ENCODE measurements at regions not wholly inside any gene's neighbourhood (a gene's known extent, or its start where the extent isn't known, plus 50 kb on each side); places are given as distances from the start of the nearest gene placed in this dataset.

GRCh38 chr12:113678223-113679119 is 206.8 kb upstream of the LHX5 start:
- no peak overlapping the region for H2AFZ ChIP-seq (ENCODE audit: low read depth, low read length, severe bottlenecking)
- no peaks in the 10 kb centered on the region for H3K79me2 ChIP-seq (ENCODE audit: insufficient read depth, low read length)
- no peak overlapping the region for H3K9ac ChIP-seq (ENCODE audit: low read length)
- H3K4me2 ChIP-seq (ENCODE audit: low read depth, low read length, poor library complexity, severe bottlenecking), result no peak overlapping the region
- H3K27me3 ChIP-seq (ENCODE audit: low read length), result no peaks in the 10 kb centered on the region; the same call in 1 of the 2 replicates
- TF ChIP-seq, protein P1, sequence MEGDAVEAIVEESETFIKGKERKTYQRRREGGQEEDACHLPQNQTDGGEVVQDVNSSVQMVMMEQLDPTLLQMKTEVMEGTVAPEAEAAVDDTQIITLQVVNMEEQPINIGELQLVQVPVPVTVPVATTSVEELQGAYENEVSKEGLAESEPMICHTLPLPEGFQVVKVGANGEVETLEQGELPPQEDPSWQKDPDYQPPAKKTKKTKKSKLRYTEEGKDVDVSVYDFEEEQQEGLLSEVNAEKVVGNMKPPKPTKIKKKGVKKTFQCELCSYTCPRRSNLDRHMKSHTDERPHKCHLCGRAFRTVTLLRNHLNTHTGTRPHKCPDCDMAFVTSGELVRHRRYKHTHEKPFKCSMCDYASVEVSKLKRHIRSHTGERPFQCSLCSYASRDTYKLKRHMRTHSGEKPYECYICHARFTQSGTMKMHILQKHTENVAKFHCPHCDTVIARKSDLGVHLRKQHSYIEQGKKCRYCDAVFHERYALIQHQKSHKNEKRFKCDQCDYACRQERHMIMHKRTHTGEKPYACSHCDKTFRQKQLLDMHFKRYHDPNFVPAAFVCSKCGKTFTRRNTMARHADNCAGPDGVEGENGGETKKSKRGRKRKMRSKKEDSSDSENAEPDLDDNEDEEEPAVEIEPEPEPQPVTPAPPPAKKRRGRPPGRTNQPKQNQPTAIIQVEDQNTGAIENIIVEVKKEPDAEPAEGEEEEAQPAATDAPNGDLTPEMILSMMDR (IDR thresholded peaks at IDR 0.05; ENCODE audit: insufficient read depth, low read length, poor library complexity, severe bottlenecking), result no peak
- no peak for TF ChIP-seq EZH2phosphoT487 (conservative IDR thresholded peaks at IDR 0.05; ENCODE audit: low read length)
- no peak overlapping the region for H3K4me3 ChIP-seq (ENCODE audit: insufficient read depth, low read length, poor library complexity, severe bottlenecking)
- no peaks in the 10 kb centered on the region for H3F3A ChIP-seq (ENCODE audit: insufficient read depth)
- no peaks in the 10 kb centered on the region for H3K9me3 ChIP-seq (ENCODE audit: insufficient read depth, low read length)
- H3K9me2 ChIP-seq (replicated peaks; ENCODE audit: insufficient read depth, low read length), result no peaks in the 10 kb centered on the region
- H3K27ac ChIP-seq (ENCODE audit: low read depth, low read length), result no peak overlapping the region
- no peaks in the 10 kb centered on the region for H4K20me1 ChIP-seq (ENCODE audit: low read depth, low read length)
- H3K36me3 ChIP-seq (ENCODE audit: low read length), result no peaks in the 10 kb centered on the region

GRCh38 chr12:113676547-113676946 is 204.9 kb upstream of the LHX5 start:
- Histone ChIP-seq H3K9me2 (replicated peaks; ENCODE audit: insufficient read depth, low read length) (no peaks in the 10 kb centered on the region), H3K4me2 (ENCODE audit: low read depth, low read length, poor library complexity, severe bottlenecking) (no peak overlapping the region), H3K9me3 (ENCODE audit: insufficient read depth, low read length) (no peaks in the 10 kb centered on the region), H4K20me1 (ENCODE audit: low read depth, low read length) (no peaks in the 10 kb centered on the region), H3K4me3 (ENCODE audit: insufficient read depth, low read length, poor library complexity, severe bottlenecking) (no peak overlapping the region), H3K27ac (ENCODE audit: low read depth, low read length) (no peak overlapping the region), H3K9ac (ENCODE audit: low read length) (no peak overlapping the region), H3F3A (ENCODE audit: insufficient read depth) (no peaks in the 10 kb centered on the region), H3K36me3 (ENCODE audit: low read length) (no peaks in the 10 kb centered on the region), H2AFZ (ENCODE audit: low read depth, low read length, severe bottlenecking) (no peak overlapping the region), H3K79me2 (ENCODE audit: insufficient read depth, low read length) (no peaks in the 10 kb centered on the region), H3K27me3 (ENCODE audit: low read length) (no peaks in the 10 kb centered on the region; the same call in 1 of the 2 replicates)
- no peak for TF ChIP-seq EZH2phosphoT487 (conservative IDR thresholded peaks at IDR 0.05; ENCODE audit: low read length)
- TF ChIP-seq, protein P1 (IDR thresholded peaks at IDR 0.05; ENCODE audit: insufficient read depth, low read length, poor library complexity, severe bottlenecking), result no peak

DNA sequence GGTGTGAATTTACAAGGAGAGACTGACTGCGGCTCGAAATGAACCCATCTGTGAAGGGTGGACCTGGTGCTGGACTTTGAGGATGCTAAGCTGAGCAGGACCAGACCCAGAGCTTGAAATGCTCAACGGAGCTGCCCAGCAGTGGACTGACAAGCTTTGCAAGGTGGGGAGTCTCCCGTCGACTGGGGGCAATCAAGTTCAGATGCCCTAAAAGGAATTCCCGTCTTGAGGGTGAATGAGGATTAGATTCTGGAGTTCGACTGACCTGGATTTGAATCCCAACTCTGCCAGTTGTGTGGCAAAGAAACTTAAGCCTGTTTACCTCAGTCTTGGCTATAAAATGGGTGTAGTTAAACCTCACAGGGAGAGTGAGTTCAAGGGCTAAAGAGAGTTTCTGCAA is 204.4 kb upstream of the LHX5 start:
- no peaks in the 10 kb centered on the region for H3K36me3 ChIP-seq (ENCODE audit: low read length)
- H3K27me3 ChIP-seq (ENCODE audit: low read length), result no peaks in the 10 kb centered on the region; the same call in 1 of the 2 replicates
- no peak overlapping the region for H3K4me2 ChIP-seq (ENCODE audit: low read depth, low read length, poor library complexity, severe bottlenecking)
- H3K9me3 ChIP-seq (ENCODE audit: insufficient read depth, low read length), result no peaks in the 10 kb centered on the region
- no peaks in the 10 kb centered on the region for H3K9me2 ChIP-seq (replicated peaks; ENCODE audit: insufficient read depth, low read length)
- H3K79me2 ChIP-seq (ENCODE audit: insufficient read depth, low read length), result no peaks in the 10 kb centered on the region
- H4K20me1 ChIP-seq (ENCODE audit: low read depth, low read length), result no peaks in the 10 kb centered on the region
- H3K9ac ChIP-seq (ENCODE audit: low read length), result no peak overlapping the region
- H3K4me3 ChIP-seq (ENCODE audit: insufficient read depth, low read length, poor library complexity, severe bottlenecking), result no peak overlapping the region
- no peaks in the 10 kb centered on the region for H3F3A ChIP-seq (ENCODE audit: insufficient read depth)
- no peak overlapping the region for H3K27ac ChIP-seq (ENCODE audit: low read depth, low read length)
- TF ChIP-seq, protein P1 (IDR thresholded peaks at IDR 0.05; ENCODE audit: insufficient read depth, low read length, poor library complexity, severe bottlenecking), result no peak
- no peak for TF ChIP-seq EZH2phosphoT487 (conservative IDR thresholded peaks at IDR 0.05; ENCODE audit: low read length)
- no peak overlapping the region for H2AFZ ChIP-seq (ENCODE audit: low read depth, low read length, severe bottlenecking)

Measured in SU-DHL-6 (cell line).